Suppressor macrophage treated with lipopolysaccharide for 4 hours (primary cell): ENCODE measurements at regions not wholly inside any gene's neighbourhood (a gene's known extent, or its start where the extent isn't known, plus 50 kb on each side); places are given as distances from the start of the nearest gene placed in this dataset.
A peak's percentile ranks its signal among the peaks of the same experiment; 100 is the strongest.
"Not testable (repeated sequence)": the region's sequence is repeated elsewhere in the genome, so short reads cannot be mapped to it uniquely, and the experiment has no call there.

Experiments used
- DNase-seq: peaks from one replicate; pipeline ENCODE4 v3.0.0-alpha.2; 2020

DNA sequence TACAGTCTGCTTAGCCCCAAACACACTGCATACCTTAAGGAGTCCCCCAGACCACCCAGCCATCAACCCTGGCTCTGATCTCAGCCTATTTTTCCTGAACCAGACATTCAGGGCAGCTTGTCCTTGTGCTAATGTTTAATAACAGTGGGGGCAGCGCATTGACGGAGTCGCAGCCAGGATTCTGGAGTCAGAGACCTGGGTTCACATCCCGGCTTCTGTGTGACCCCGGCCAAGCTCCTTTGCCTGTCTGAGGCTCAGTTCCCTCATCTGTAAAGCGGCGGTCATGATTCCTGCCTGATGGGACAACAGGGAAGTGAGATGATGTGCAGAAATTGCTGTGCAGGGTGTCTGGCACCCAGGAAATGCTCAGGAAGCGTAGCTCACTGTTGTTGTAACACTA, 63.1 kb downstream of the MATN1 start:
- DNase-seq: no peak

DNA sequence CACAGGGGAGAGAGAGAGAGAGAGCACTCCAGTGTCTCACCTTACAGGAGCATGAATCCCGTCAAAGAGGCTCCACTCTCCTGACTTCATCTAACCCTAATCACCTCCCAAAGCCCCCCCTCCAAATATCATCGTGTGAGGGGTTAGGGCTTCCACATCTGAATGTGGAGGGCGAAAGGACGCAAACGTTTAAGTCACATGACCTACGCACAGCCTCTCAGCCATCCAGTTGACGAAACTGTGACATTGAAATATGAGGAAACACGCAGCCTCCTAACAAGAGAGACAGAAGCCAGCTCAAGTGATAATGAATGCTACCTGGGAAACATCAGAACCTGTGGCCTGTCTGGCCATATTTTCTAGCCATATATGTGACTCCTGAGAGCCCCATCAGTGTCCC, 63.7 kb downstream of the MATN1 start:
- DNase-seq: no peak

GRCh38 chr1:30658375-30658774, 65.0 kb downstream of the MATN1 start:
- not testable (repeated sequence) for DNase-seq

- DNase-seq: no peak
Observed at GRCh38 chr1:30658014-30658336, 65.4 kb downstream of the MATN1 start.

- no peak for DNase-seq
Observed at GRCh38 chr1:30657131-30658013, 66.0 kb downstream of the MATN1 start.

- DNase-seq: no peak
Observed at GRCh38 chr1:30656171-30656940, 67.0 kb downstream of the MATN1 start.

- DNase-seq: no peak
Observed at GRCh38 chr1:30655672-30656071, 67.7 kb downstream of the MATN1 start.

DNA sequence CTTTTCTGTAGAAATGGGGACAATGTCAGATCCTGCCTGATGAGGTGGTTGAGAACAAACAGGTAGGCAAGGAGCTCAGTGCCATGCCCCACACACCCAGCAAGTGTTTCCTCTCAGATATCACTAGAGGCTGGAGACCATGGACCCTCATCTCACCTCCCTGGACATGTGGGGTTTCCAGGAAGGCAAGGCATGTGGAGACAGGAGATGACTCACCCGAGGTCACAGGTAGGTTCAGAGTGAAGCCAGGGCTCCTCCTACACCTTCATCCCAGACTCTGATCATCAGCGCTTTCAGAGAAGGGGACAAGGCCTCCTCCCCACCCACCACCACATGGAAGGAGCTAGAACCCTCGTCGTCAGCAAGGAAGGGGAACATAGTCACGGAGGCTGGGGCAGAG, 69.2 kb downstream of the MATN1 start:
- no peak for DNase-seq

- DNase-seq: no peak
Observed at GRCh38 chr1:30652152-30652841, 71.1 kb downstream of the MATN1 start.

DNA sequence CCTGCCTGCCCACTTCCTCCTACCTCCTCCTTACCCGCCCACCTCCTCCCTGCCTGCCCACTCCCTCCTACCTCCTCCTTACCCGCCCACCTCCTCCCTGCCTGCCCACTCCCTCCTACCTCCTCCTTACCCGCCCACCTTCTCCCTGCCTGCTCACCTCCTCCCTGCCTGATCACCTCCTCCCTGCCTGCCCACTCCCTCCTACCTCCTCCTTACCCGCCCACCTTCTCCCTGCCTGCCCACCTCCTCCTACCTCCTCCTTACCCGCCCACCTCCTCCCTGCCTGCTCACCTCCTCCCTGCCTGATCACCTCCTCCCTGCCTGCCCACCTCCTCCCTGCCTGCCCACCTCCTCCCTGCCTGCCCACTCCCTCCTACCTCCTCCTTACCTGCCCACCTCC, 72.0 kb downstream of the MATN1 start:
- DNase-seq: not testable (repeated sequence)

- DNase-seq: no peak
Observed at GRCh38 chr1:30650968-30651320, 72.4 kb downstream of the MATN1 start.

- DNase-seq: no peak
Observed at GRCh38 chr1:30650038-30650967, 73.1 kb downstream of the MATN1 start.

DNA sequence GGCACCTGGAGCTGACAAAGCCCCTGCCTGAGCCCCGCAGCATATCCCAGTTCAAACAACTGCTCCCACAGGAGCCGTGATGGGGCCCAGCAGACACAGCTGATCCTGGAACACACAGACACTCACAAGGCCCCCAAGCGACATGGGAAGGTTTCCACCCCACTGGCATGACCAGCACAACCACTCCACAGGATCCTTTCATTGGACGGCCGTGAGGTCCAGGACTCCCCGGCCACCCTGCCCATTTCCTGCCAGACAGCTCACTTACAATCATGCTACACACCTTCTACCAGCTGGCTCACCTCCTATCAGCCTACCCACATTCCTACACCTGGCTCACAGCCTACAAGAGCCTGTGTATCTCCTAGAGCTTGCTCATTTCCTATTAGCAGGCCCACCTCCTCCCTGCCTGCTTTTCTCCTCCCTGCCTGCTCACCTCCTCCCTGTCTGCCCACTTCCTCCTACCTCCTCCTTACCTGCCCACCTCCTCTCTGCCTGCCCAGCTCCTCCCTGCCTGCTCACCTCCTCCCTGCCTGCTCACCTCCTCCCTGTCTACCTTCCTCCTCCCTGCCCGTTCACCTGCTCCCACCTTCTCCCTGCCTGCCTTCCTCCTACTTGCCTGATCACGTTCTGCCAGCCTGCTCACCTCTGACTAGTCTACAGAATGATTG, 73.9 kb downstream of the MATN1 start:
- no peak for DNase-seq

- peak; percentile 5 for DNase-seq
Observed at GRCh38 chr1:30648408-30649000, 74.9 kb downstream of the MATN1 start.

DNA sequence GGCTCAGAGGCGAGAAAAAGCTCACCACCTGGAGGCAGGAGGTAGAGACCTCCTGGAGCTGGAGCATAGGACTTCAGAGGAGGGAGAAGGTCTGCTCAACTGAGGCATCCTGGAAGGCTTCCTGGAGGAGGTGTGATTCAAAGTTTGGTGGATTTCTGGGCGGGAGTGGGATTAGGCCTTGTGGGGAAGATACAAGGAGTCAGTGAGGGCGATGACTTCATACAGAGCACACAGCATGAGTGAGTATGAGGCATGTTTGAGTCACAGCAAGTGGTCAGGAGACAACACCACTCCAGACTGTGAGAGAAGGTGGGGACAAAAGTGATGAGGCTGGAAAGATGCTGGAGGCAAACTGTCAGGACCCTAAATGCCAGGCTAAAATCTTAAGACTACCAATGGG, 77.6 kb downstream of the MATN1 start:
- peak; percentile 39 for DNase-seq

DNA sequence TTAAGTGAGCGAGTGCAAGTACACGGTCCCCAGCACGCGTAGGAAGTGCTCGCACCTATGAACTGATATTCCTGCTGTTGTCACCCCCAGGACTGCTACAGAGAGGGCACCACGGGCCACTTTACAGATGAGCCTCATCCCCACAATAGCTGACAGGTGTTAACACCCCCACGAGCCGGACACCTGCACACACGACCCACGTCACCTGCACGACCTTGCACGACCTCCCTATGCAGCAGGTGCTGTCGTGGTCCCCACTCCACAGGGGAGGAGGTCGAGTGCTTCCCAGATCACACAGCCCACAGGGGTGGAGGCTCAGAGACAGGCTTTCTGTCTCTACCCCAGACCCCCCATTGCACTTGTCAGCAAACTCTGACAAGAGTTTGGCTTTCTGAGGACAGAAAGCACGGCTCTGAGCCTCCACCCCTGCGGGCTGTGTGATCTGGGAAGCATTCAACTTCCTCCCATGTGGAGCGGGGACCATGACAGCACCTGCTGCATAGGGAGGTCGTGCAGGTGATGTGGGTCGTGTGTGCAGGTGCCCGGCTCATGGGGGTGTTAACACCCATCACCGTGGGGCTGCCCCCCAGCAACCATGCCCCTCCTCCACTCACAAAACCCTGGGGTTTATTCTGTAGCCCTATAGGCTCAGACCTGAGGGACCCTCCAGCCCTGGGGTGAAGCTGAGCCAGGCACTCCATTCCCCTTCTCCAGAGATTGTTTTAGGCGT, 80.8 kb downstream of the MATN1 start:
- DNase-seq: no peak

DNA sequence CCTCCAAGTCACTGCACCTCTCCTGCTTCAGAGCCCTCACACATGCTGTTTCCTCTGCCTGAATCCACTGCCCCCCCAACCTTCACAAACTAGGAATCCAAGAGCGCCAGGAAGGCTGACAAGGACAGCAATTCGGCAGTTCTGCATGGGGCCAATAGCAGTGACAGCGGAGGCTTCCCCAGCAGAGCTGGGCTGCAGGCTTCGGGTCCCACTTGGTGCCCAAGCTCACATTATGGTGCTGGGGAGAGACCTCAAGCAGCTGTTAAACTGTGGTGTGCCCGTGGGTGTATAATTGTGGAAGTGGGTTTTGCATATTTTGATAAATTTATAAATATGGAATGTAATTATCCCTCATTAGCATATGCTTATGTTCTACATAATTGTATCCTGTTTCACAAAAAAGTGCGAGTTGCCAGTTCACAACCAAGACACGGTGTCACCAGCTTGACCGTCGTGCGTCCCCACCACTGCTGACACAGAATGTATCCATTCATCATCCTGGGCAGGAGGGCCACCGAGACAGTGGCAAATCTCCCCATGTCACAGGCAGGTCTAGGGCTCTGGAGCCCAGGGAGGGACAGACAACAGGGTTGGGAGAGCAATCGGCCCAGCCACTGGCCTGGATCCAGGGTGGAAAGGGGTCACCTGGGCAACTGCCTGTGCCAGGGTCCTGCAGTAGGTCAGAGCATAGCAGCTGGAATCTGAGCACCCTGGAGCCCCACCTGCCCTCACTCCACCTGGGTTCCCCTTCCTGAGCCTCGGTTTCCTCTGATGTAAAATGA, 81.6 kb downstream of the MATN1 start:
- no peak for DNase-seq

GRCh38 chr1:30639881-30640452, 83.4 kb downstream of the MATN1 start:
- DNase-seq: no peak

DNA sequence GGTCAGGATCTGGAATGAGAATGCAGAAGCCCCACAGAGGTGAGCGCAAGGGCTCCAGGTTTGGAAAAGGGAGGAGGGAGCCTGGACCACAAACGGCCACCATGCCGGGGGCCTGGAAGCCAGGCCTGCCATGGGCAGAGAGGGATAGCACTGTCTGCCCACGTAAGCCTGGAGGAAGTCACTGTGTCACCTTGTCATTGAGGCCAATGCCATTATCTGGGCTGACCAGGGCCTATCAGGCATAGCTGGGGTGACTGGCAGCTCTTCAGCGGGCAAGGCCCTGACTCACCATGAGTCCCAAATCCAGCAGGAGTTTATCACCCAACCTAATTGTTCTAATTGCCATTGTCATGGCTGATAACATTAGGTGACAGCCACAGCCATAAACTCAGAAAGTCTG, 84.6 kb downstream of the MATN1 start:
- DNase-seq: no peak

DNA sequence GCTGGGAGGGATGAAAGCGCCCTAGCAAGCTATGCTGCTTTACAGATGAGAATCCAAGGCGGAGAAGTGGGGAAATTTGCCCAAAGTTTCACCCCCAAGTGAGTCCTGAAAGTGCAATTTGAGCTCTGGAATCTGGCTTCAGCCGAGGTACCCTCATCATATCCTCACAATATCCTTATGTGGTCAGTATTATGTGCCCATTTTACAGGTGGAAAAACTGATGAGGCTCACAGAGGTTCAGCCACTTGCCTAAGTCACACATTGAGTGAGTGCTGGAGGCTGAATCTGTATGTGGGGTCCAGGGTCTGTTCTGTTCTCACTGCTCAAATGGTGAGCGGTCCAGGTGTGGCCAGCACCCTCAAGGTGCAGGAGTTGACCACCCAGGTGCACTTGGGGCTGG, 85.3 kb downstream of the MATN1 start:
- no peak for DNase-seq
